Peyer's patch (tissue), 4 donors: ENCODE measurements at regions not wholly inside any gene's neighbourhood (a gene's known extent, or its start where the extent isn't known, plus 50 kb on each side); places are given as distances from the start of the nearest gene placed in this dataset.

ENCODE experiments used
- CTCF ChIP-seq, 6 experiments: fragments of 450-650 bp in 4 of 6; fragments of 200-600 bp in 2 of 6; sonication (generic) in 1 of 6; IDR thresholded peaks; one replicate each; pipeline ENCODE4 v1.5.1; 2017 to 2019; ENCODE audit warnings: antibody characterized with exemption in 6 of 6, mild to moderate bottlenecking in 3 of 6, moderate library complexity in 1 of 6
- POLR2A ChIP-seq, 2 donors: fragments of 450-650 bp; IDR thresholded peaks; one replicate each; pipeline ENCODE4 v1.5.1; 2017; ENCODE audit warnings: antibody characterized with exemption in 2 of 2, mild to moderate bottlenecking in 2 of 2, moderate library complexity in 2 of 2

- TF ChIP-seq CTCF (IDR thresholded peaks at IDR 0.05) (no peak), POLR2A (IDR thresholded peaks at IDR 0.05) (no peak)
These were observed 78.4 kb upstream of the RASGRF1 start for GRCh38 chr15:79168922-79169456.
